ENCODE measurements at regions not wholly inside any gene's neighbourhood (a gene's known extent, or its start where the extent isn't known, plus 50 kb on each side); places are given as distances from the start of the nearest gene placed in this dataset.

GRCh38 chr5:5598547-5599113, 176.2 kb downstream of the ICE1 start:
- TF ChIP-seq, protein P1, sequence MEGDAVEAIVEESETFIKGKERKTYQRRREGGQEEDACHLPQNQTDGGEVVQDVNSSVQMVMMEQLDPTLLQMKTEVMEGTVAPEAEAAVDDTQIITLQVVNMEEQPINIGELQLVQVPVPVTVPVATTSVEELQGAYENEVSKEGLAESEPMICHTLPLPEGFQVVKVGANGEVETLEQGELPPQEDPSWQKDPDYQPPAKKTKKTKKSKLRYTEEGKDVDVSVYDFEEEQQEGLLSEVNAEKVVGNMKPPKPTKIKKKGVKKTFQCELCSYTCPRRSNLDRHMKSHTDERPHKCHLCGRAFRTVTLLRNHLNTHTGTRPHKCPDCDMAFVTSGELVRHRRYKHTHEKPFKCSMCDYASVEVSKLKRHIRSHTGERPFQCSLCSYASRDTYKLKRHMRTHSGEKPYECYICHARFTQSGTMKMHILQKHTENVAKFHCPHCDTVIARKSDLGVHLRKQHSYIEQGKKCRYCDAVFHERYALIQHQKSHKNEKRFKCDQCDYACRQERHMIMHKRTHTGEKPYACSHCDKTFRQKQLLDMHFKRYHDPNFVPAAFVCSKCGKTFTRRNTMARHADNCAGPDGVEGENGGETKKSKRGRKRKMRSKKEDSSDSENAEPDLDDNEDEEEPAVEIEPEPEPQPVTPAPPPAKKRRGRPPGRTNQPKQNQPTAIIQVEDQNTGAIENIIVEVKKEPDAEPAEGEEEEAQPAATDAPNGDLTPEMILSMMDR (IDR thresholded peaks at IDR 0.05), result no peak
- TF ChIP-seq EP300 (IDR thresholded peaks at IDR 0.05), result no peak

Measured in gastroesophageal sphincter (tissue), 3 donors.